Adrenal gland (tissue), 9 donors: ENCODE measurements at regions not wholly inside any gene's neighbourhood (a gene's known extent, or its start where the extent isn't known, plus 50 kb on each side); places are given as distances from the start of the nearest gene placed in this dataset.

ENCODE experiments used
- DNase-seq, 7 donors: peaks; one replicate each; pipeline ENCODE4 v3.0.0-alpha.2; 2019 to 2020
- H3K27ac ChIP-seq, 5 donors: fragments of 200-600 bp; sonication (generic) in 4 of 5; 1 replicate in 3 of 5; 2 replicates in 2 of 5; pipeline versions ENCODE4 v1.5.1 to v1.8.0; 2016 to 2020; ENCODE audit warnings: mild to moderate bottlenecking in 1 of 5
- H3K27me3 ChIP-seq: fragments of 200-600 bp; 2 replicates; pipeline ENCODE4 v1.8.0; 2021
- H3K36me3 ChIP-seq, 2 donors: fragments of 200-600 bp; replicated peaks in 1 of 2; 1 replicate in 1 of 2; 2 replicates in 1 of 2; pipeline versions ENCODE4 v1.5.1 to v1.8.0; 2018 to 2022
- H3K4me1 ChIP-seq, 2 donors: fragments of 200-600 bp; replicated peaks in 1 of 2; 1 replicate in 1 of 2; 2 replicates in 1 of 2; pipeline versions ENCODE4 v1.5.1 to v1.8.0; 2018 to 2021
- H3K4me3 ChIP-seq, 4 donors: fragments of 200-600 bp; sonication (generic) in 3 of 4; one replicate each; pipeline ENCODE4 v1.5.1; 2016 to 2018
- H3K9me3 ChIP-seq, 3 donors: fragments of 200-600 bp; sonication (generic) in 1 of 3; replicated peaks in 1 of 3; 1 replicate in 2 of 3; 2 replicates in 1 of 3; pipeline versions ENCODE4 v1.5.1 to v1.8.0; 2016 to 2021
- POLR2A ChIP-seq, 2 donors: fragments of 450-650 bp; IDR thresholded peaks; one replicate each; pipeline ENCODE4 v1.6.1; 2017; ENCODE audit warnings: antibody characterized with exemption in 2 of 2, mild to moderate bottlenecking in 2 of 2, moderate library complexity in 1 of 2
- WGBS, 4 donors: extraction: QIAGEN DNeasy Blood & Tissue Kit in 2 of 4; methylation state at CpG; one replicate each; pipeline versions ENCODE4 v1.1.5 to v1.1.7; 2013 to 2017; 5-methylcytosine and 5-hydroxymethylcytosine counted together
- intact Hi-C, 2 donors: fragments of 100-400 bp; cut with DNase I; formaldehyde crosslinking; loops; one replicate each; pipeline versions ENCODE4 v1.14.1 to v1.15.0; 2022 to 2023
- TF ChIP-seq, protein P1 (sequence below), 6 experiments: fragments of 450-650 bp in 4 of 6; fragments of 200-600 bp in 2 of 6; sonication (generic) in 1 of 6; IDR thresholded peaks; 1 replicate in 5 of 6; 2 replicates in 1 of 6; pipeline versions ENCODE4 v1.5.1 to v1.8.0; 2016 to 2021; ENCODE audit warnings: antibody characterized with exemption in 6 of 6, mild to moderate bottlenecking in 2 of 6, moderate library complexity in 1 of 6
- donor health status: healthy with polysubstance abuse.
- donor health status: Bipolar disorder and iron deficiency.
- donor health status: DM: yes; HTN: yes; CAD: no.
- donor health status: DM: no; HTN: no; CAD: no.
- donor health status: DM: no; HTN: no; CAD: no.

DNA sequence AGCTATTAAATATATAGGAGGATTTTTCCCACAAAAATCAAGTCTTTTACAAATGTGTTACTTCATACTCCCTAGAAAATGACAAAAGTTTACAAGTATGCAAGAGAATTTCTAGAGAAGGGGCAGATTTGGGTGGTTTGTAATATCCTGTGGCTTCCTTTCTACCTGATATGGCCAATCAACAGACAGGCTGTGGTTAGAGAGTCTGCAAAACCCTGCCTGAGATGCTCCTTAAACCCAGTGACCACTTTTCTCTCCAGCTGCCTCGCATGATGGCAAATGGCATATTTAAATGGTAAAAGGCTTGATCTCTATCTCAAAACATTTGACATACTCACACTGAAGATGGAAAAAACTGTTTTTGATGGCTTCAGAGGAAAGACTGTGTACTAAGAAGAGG is 550.1 kb upstream of the ZNF462 start:
- Histone ChIP-seq H3K36me3 (no peaks in the 10 kb centered on the region), H3K9me3 (no peaks in the 10 kb centered on the region), H3K27ac (no peak overlapping the region), H3K27me3 (no peaks in the 10 kb centered on the region), H3K4me3 (no peak overlapping the region), H3K4me1 (no peaks in the 10 kb centered on the region)
- WGBS, 4 donors: 80 to 95% (median 87%) methylated on average over 1 of the region's 1 CpG
- DNase-seq: no peak
- intact Hi-C loops: no loop called here
- no peak for TF ChIP-seq POLR2A (IDR thresholded peaks at IDR 0.05)
- TF ChIP-seq, protein P1, sequence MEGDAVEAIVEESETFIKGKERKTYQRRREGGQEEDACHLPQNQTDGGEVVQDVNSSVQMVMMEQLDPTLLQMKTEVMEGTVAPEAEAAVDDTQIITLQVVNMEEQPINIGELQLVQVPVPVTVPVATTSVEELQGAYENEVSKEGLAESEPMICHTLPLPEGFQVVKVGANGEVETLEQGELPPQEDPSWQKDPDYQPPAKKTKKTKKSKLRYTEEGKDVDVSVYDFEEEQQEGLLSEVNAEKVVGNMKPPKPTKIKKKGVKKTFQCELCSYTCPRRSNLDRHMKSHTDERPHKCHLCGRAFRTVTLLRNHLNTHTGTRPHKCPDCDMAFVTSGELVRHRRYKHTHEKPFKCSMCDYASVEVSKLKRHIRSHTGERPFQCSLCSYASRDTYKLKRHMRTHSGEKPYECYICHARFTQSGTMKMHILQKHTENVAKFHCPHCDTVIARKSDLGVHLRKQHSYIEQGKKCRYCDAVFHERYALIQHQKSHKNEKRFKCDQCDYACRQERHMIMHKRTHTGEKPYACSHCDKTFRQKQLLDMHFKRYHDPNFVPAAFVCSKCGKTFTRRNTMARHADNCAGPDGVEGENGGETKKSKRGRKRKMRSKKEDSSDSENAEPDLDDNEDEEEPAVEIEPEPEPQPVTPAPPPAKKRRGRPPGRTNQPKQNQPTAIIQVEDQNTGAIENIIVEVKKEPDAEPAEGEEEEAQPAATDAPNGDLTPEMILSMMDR (IDR thresholded peaks at IDR 0.05): no peak

DNA sequence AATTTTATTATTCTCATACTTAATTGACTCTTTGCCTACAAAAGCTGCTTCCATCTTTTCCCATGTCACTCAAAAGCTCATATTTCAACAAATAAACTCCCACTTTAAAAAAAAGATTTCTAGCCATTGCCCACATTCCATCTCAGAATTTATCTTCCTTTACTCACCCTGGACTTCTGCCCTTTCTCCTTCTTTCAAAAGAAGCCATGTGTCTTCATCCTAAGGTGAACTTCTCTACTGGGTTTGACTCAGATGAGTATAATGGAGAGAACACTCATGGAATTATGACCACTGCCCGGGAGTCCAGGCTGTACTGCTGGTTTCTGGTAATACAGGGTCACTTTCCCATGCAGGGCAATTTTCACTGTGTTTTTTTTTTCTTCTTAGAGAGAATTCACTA is 548.5 kb upstream of the ZNF462 start:
- no peaks in the 10 kb centered on the region for H3K36me3 ChIP-seq
- 89 to 95% (median 93%) methylated on average over 1 of the region's 1 CpG for WGBS, 4 donors
- no peaks in the 10 kb centered on the region for H3K9me3 ChIP-seq
- H3K4me3 ChIP-seq: no peak overlapping the region
- DNase-seq: no peak
- TF ChIP-seq, protein P1 (IDR thresholded peaks at IDR 0.05): no peak
- TF ChIP-seq POLR2A (IDR thresholded peaks at IDR 0.05): no peak
- intact Hi-C loops: no loop called here
- no peak overlapping the region for H3K27ac ChIP-seq
- no peaks in the 10 kb centered on the region for H3K4me1 ChIP-seq
- H3K27me3 ChIP-seq: no peaks in the 10 kb centered on the region

DNA sequence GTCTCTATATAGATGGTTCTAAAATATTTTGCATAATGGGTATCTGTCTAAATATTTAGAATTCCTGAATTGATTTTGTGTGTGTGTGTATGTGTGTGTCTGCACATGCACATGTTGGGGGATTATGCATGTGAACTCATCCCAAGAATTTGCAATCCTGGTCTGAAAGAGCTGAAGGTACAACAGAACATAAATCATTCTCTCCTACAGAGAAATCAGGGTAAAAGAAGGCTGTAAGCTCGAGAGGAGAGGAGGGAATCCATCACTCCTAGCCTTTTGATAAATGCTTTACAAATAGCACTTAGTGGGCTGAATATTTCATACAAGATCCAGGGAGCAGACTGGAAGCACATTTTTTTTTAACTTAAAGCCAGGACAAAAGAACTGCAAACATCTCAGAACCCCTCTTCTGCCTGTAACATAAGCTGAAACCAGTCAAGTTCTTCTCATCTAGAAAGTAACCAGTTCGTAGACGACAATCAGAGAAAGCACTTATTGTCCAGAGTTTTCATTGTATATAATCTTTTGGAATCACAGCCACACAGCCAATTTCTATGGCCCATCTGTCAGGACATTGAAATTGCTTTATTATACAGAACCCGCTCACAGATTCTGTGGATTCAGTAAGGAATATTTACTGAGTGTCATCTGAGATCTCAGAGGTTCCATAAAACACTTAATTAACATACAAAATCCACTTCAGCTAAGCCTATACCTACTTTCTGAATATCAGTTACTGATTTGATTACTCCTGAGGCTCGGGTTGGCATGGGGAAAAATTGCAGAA is 541.4 kb upstream of the ZNF462 start:
- WGBS, 4 donors: 75 to 80% (median 80%) methylated on average over 5 of the region's 5 CpGs
- H3K27ac ChIP-seq: no peak overlapping the region
- no peaks in the 10 kb centered on the region for H3K27me3 ChIP-seq
- H3K36me3 ChIP-seq: no peaks in the 10 kb centered on the region
- no peaks in the 10 kb centered on the region for H3K9me3 ChIP-seq
- H3K4me3 ChIP-seq: no peak overlapping the region
- no peak for DNase-seq
- H3K4me1 ChIP-seq: no peaks in the 10 kb centered on the region
- intact Hi-C loops: no loop called here
- no peak for TF ChIP-seq POLR2A (IDR thresholded peaks at IDR 0.05)
- TF ChIP-seq, protein P1 (IDR thresholded peaks at IDR 0.05): no peak

DNA sequence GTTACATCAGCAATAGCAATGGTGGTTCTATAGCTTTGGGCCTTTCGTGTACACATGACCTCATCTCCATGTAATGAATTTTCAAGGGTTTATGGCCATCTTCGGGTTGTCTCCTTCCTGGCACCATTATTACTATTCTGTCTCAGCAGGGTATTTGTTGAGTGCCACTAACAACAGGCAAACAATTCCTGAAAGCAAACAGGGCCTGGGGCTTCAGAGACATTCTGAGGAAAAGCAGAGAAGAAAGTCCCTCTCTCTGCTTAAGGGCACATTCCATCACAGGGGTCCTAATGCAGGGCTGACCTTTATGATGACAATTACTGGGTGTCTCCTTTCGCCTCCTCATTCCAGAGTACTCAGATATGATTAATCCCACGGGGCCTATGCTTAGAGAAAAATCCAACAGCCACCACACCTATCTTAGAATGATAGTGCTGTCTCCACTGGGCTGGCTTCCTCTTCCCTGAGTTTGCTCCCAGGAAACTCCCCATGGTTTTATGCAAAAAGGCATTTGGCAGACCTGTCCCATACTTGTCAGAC is 540.2 kb upstream of the ZNF462 start:
- TF ChIP-seq POLR2A (IDR thresholded peaks at IDR 0.05): no peak
- TF ChIP-seq, protein P1 (IDR thresholded peaks at IDR 0.05): no peak
- intact Hi-C loops: no loop called here
- DNase-seq: no peak

More for the DNA sequence above, 540.2 kb upstream of the ZNF462 start:
- no peaks in the 10 kb centered on the region for H3K27me3 ChIP-seq
- 83 to 94% (median 88%) methylated on average over 4 of the region's 4 CpGs for WGBS, 4 donors
- H3K9me3 ChIP-seq: no peaks in the 10 kb centered on the region
- no peaks in the 10 kb centered on the region for H3K4me1 ChIP-seq
- H3K27ac ChIP-seq: no peak overlapping the region
- no peak overlapping the region for H3K4me3 ChIP-seq
- H3K36me3 ChIP-seq: no peaks in the 10 kb centered on the region
